ENCODE measurements at regions not wholly inside any gene's neighbourhood (a gene's known extent, or its start where the extent isn't known, plus 50 kb on each side); places are given as distances from the start of the nearest gene placed in this dataset.

GRCh38 chr5:105392710-105393149 is 1830.1 kb upstream of the NUDT12 start:
- DNase-seq (ENCODE audit: low spot score): no peak

DNA sequence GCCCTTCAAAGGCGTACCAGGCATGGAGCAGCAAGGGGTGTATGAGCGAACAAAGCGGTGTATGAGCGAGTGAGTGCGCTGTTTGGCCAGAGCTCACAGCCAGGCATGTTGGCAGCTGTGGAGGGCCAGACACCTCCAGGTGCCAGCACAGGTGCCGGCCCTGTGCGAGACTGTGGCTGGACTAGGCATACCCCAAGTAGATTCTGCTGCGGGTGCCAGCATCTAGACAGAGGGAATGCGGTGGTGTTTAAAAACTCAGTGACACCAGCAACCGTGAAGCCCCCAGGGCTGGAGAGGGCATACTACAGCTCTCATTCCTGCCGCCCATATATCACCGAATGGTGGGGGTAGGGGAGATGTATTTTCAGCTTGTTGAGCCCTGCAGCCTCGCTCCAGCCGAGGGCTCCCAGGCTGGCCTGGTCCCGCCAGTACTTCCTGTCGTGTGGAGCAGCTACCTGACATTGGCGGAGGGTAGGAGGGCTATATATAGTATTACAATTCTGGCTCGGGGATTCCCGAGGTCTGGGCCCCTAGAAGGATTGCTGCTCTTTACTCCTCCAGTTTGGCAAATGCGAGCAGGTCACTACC is 1829.6 kb upstream of the NUDT12 start:
- DNase-seq (ENCODE audit: low spot score): no peak

- DNase-seq (ENCODE audit: low spot score): no peak
Measured at GRCh38 chr5:105380126-105380525, 1817.5 kb upstream of the NUDT12 start.

GRCh38 chr5:105371169-105371568 is 1808.6 kb upstream of the NUDT12 start:
- no peak for DNase-seq (ENCODE audit: low spot score)

DNA sequence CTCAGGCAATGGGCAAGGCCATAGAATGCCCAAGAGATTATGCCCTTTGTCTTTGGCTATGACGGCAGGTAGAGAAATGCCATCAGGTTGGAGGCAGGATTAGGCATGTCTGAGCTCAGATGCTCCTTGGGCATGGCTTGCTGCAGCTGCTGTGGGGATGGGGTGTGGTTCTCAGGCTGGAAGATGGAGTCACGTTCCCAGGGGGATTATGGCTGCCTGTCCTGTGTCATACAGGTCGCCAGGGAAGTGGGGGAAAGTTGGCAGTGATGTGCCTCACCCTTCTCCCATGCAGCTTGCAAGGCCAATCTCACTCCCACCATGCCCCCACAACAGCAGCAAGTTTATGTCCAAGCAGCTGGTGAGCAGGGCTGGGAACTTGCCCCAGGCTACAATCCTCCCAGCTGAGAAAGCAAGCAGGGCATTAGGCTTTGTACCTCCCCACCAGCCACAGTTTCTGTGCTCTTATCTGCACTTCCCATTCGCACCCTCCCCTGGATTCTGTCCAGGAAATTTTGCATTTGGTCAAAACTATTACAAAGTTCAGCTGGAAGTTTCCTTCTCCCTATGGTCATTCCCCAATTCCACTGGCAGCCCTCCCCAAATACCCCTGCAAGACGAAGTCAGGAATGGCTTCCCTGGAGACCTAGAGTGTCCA is 1788.0 kb upstream of the NUDT12 start:
- no peak for DNase-seq (ENCODE audit: low spot score)

GRCh38 chr5:105331558-105331957 is 1769.0 kb upstream of the NUDT12 start:
- no peak for DNase-seq (ENCODE audit: low spot score)

GRCh38 chr5:105330185-105330584 is 1767.6 kb upstream of the NUDT12 start:
- DNase-seq (ENCODE audit: low spot score): no peak

DNA sequence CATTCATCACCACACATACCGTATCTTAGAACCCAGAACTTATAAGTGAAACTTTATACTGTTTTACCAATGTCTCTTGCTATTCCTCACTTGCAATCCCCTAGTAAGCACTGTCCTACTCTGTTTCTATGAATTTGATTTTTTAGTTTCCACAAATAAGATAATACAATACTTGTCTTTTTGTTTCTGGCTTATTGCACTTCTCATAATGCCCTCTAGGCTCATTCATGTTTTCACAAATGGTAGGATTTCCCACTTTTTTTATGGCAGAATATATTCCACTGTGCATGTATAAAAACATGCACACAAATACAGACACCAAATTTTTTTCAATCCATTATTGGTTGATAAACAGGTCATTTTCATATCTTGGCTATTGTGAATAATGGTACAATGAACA is 1742.3 kb upstream of the NUDT12 start:
- no peak for DNase-seq (ENCODE audit: low spot score)

- no peak for DNase-seq (ENCODE audit: low spot score)
Measured at GRCh38 chr5:105288946-105289345, 1726.4 kb upstream of the NUDT12 start.

DNA sequence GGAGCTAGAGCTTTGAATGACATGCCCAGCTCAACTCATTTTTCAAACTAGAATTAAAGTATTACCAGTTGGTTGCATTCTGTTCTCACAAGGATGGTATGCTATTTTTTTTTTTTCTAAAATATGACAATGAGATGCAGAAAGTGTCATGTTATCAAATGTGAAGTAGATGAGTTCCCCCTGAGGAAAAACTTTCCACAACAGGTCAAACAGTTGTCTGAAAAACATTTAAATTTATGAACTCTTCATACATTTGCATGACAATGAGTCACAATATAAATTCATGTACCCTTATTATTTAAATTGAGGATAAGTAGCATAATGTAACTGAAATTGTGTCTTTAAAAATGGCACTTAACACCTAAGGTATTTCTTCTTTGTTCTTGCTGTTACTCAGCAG is 1720.5 kb upstream of the NUDT12 start:
- DNase-seq (ENCODE audit: low spot score): no peak

DNA sequence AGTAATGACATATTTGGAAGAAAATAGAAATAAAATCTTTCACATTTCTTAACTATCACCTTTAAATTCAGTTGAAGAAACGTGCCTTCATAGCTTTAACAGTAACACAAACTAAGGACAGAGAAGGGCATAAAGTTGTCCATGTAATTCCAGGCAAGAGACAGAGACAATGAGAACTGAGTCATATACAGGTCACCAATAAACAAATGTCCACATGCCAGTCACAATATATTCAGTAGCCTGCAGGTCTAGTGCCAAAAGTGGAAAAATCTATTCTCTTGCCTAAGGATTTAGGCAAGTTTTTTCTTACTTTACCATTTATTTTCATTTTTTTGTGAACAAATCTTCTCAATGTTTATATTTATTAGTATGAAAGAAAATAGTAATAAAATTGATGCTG is 1711.5 kb upstream of the NUDT12 start:
- DNase-seq (ENCODE audit: low spot score): no peak

DNA sequence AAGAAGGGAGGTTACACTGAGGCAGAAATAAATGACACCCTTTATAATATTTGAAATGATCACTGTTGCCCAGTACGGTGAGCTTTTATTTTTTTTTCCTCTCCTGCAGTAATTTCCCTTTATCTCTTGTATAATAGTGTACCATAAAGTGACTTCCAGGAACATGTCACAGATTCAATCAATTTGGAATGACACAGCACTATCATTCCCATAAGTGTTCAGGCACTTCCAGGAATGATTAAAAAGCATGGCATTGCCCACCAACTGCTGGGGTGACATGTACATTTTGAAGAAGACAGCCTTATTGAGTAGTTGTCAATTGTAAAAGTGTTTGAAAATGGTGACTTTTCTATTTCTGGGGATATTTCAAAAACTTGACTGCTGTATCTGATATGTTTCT is 1700.9 kb upstream of the NUDT12 start:
- DNase-seq (ENCODE audit: low spot score): no peak

DNA sequence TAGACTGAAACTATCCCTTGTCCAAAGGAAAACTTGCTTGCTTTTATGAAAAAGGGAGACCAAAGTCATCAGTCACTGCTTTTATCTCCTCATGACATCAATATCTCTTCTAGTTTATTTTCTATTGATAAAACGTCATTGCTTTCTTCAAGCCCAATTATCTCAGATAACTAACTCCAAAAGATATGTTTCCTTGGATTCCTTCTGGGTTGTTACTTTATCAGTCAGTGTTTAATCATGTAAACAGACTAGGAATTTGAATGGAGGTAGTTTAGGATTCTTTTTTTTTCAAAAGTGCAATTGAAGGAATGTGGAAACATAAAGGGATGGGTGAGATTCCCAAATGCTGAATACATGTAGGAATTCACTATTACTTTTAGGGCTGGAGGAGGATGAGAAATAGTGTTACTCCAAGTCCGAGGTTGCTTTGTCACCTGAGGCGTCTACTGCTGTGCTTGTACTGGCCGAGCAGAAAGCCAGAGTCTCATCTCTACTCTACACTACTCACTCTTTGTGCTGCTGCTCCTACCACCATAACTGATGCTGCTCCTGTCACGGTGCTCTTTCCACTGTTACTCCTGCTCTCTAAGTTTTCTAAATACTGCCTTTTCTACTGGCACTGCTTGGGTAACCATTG is 1697.1 kb upstream of the NUDT12 start:
- no peak for DNase-seq (ENCODE audit: low spot score)

DNA sequence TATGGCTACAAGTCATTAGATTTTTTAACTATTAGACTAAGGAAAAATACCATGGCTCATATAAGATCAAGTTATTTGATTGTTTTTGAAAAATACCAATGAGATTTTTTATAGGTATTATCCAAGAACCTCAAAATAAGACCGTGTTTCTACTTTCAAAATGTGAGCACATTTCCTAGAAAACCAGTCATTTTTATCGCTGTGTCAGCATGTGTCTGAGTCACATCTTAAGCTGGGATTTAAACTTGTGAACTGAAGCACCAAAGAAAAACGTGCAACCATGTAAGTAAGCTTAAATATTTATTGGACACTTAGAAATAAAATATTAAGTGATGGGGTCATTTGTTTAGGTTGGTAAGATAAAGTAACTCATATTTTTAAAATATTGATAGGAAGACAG is 1676.0 kb upstream of the NUDT12 start:
- DNase-seq (ENCODE audit: low spot score): no peak

DNA sequence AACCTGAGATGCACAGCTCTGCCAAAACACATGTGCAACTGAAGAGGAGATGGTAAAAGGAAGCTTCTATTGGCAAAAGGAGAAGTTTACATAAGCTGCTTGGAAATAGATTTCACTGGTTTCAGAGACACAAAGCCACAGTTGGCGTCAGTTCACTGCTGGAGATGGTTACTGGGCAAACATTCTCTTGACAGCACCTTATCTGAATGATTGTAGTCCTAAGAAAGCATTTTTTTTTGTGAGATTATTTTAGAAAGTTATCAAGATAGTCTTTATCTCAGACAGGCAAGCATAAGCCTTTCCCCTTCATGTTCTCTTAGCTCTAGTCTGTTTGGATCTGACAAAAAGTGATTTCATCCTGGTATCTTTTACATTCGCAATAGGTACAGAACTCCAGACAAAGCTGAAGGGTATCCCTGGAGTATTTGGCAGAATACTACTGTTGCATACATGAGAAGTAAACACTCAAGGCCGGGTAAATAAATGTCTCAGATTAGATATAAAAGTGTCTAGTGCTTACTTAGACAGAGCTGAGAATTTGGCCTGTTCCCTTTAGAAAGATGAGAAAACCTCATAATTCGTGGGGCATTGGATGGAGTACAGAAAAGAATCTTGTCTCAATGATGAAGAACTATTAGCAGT is 1668.0 kb upstream of the NUDT12 start:
- DNase-seq (ENCODE audit: low spot score): no peak

DNA sequence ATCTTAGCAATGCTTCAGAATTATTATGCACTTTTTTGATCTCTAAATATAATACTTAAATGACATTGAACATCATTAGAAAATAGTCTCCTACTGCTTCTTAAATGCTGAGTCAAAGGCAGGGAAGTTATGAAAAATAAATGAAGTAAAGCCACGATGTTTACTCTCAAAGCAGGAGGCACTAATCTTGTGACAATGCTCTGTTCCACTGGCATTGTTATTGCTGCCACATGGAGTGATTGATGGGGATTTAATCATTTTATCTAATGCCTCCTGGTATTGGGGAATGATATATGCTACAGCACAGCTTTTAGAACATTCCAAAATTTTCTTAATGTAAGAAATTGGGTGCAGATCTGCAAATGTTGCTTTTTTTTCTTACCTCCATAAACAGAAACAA is 1655.4 kb upstream of the NUDT12 start:
- no peak for DNase-seq (ENCODE audit: low spot score)

- no peak for DNase-seq (ENCODE audit: low spot score)
Measured at GRCh38 chr5:105213078-105213477, 1650.5 kb upstream of the NUDT12 start.

DNA sequence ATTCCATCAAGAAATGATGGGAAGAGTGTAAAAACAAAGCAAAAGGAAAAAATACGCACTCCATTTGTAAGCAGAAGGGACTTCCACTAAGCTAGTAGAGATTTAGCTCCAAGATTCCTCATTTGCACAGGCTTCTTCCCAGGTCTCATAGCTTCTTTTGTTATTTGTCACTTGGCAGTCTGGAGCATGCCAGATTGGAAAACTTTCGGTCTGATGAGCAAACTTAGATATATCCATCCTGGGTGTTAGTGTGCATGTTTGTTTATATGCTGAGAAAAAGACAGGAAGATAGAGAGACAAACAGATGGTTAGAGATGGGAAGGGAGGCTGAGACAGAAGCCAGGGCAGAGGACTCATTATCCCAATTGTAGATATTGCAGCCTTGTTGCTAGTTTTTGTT is 1644.5 kb upstream of the NUDT12 start:
- DNase-seq (ENCODE audit: low spot score): no peak

GRCh38 chr5:105197531-105197930 is 1634.9 kb upstream of the NUDT12 start:
- no peak for DNase-seq (ENCODE audit: low spot score)

GRCh38 chr5:105195765-105196164 is 1633.2 kb upstream of the NUDT12 start:
- DNase-seq (ENCODE audit: low spot score): no peak

GRCh38 chr5:105172918-105173317 is 1610.3 kb upstream of the NUDT12 start:
- no peak for DNase-seq (ENCODE audit: low spot score)

GRCh38 chr5:105168806-105169205 is 1606.2 kb upstream of the NUDT12 start:
- no peak for DNase-seq (ENCODE audit: low spot score)

- no peak for DNase-seq (ENCODE audit: low spot score)
Measured at GRCh38 chr5:105167092-105167491, 1604.5 kb upstream of the NUDT12 start.

Data from AG08395 (cell line).